Endodermal cell (in vitro differentiated cells): ENCODE measurements at regions not wholly inside any gene's neighbourhood (a gene's known extent, or its start where the extent isn't known, plus 50 kb on each side); places are given as distances from the start of the nearest gene placed in this dataset.

Source experiments
- DNase-seq: peaks from one replicate; pipeline ENCODE4 v3.0.0-alpha.2; 2017
- H3K27ac ChIP-seq: 2 replicates; pipeline ENCODE4 v1.5.1; 2013; ENCODE audit warnings: mild to moderate bottlenecking, low read depth, low read length, moderate library complexity
- H3K27me3 ChIP-seq: 2 replicates; pipeline ENCODE4 v1.6.1; 2013; ENCODE audit warnings: mild to moderate bottlenecking, low read length, moderate library complexity; ENCODE audit not compliant: insufficient read depth, control insufficient read depth, poor library complexity, severe bottlenecking
- H3K36me3 ChIP-seq: 2 replicates; pipeline ENCODE4 v1.7.0; 2013; ENCODE audit warnings: mild to moderate bottlenecking, low read length, moderate library complexity; ENCODE audit not compliant: control insufficient read depth, insufficient read depth
- H3K4me1 ChIP-seq: one replicate; pipeline ENCODE4 v1.7.0; 2013; ENCODE audit warnings: low read length; ENCODE audit not compliant: control insufficient read depth, insufficient read depth
- H3K4me3 ChIP-seq: 2 replicates; pipeline ENCODE4 v1.5.1; 2013; ENCODE audit warnings: mild to moderate bottlenecking, low read length, moderate library complexity
- H3K9ac ChIP-seq: 2 replicates; pipeline ENCODE4 v1.6.1; 2013; ENCODE audit warnings: mild to moderate bottlenecking, low read length, moderate library complexity; ENCODE audit not compliant: poor library complexity, severe bottlenecking; ENCODE audit errors: extremely low read depth
- H3K9me3 ChIP-seq: 2 replicates; pipeline ENCODE4 v1.6.1; 2013; ENCODE audit warnings: mild to moderate bottlenecking, low read length, moderate library complexity; ENCODE audit not compliant: control insufficient read depth
- H3K27ac Mint-ChIP-seq: 2 replicates; pipeline ENCODE4 v1.8.0; 2020; ENCODE audit warnings: mixed read lengths
- H3K27me3 Mint-ChIP-seq: 2 replicates; pipeline ENCODE4 v1.8.0; 2021; ENCODE audit warnings: mild to moderate bottlenecking, mixed read lengths; ENCODE audit not compliant: insufficient read depth
- H3K36me3 Mint-ChIP-seq: 2 replicates; pipeline ENCODE4 v1.8.0; 2020; ENCODE audit warnings: low read depth, mixed read lengths
- H3K4me1 Mint-ChIP-seq: 2 replicates; pipeline ENCODE4 v1.8.0; 2020; ENCODE audit warnings: mixed read lengths
- H3K4me3 Mint-ChIP-seq: 2 replicates; pipeline ENCODE4 v1.8.0; 2020; ENCODE audit warnings: mild to moderate bottlenecking, moderate library complexity, mixed read lengths
- H3K9me3 Mint-ChIP-seq: 2 replicates; pipeline ENCODE4 v1.8.0; 2020; ENCODE audit warnings: mild to moderate bottlenecking, mixed read lengths
- CTCF ChIP-seq: fragments of 200-600 bp; sonication (generic); conservative IDR thresholded peaks from 2 replicates; pipeline ENCODE4 v1.5.0; 2021; ENCODE audit warnings: antibody characterized with exemption, mild to moderate bottlenecking
- WGBS, 2 experiments: methylation state at CpG; one replicate each; pipeline versions ENCODE4 v1.1.5 to v1.1.7; 2013; ENCODE audit warnings: missing lambda C conversion rate in 2 of 2, mixed read lengths in 1 of 2; ENCODE audit not compliant: insufficient coverage in 1 of 2, insufficient read length in 1 of 2; 5-methylcytosine and 5-hydroxymethylcytosine counted together

GRCh38 chr4:131411393-131411792 is 1737.7 kb upstream of the PCDH10 start:
- 92 to 100% methylated on average over 1 of the region's 1 CpG for WGBS, 2 experiments
- no peaks in the 10 kb centered on the region for H3K27me3 Mint-ChIP-seq
- Histone ChIP-seq H3K36me3 (no peaks in the 10 kb centered on the region), H3K27ac (no peak overlapping the region), H3K9me3 (peaks cover 17% of the 10 kb centered on the region), H3K4me1 (no peaks in the 10 kb centered on the region), H3K9ac (no peak overlapping the region), H3K27me3 (no peaks in the 10 kb centered on the region), H3K4me3 (no peak overlapping the region)
- H3K9me3 Mint-ChIP-seq = peaks cover 11% of the 10 kb centered on the region
- no peaks in the 10 kb centered on the region for H3K4me1 Mint-ChIP-seq
- H3K27ac Mint-ChIP-seq = no peak overlapping the region
- no peak overlapping the region for H3K4me3 Mint-ChIP-seq
- DNase-seq = no peak
- no peak for TF ChIP-seq CTCF
- no peaks in the 10 kb centered on the region for H3K36me3 Mint-ChIP-seq

- Histone ChIP-seq H3K9me3 (no peaks in the 10 kb centered on the region), H3K36me3 (no peaks in the 10 kb centered on the region), H3K9ac (no peak overlapping the region), H3K27me3 (no peaks in the 10 kb centered on the region), H3K4me1 (no peaks in the 10 kb centered on the region), H3K4me3 (no peak overlapping the region), H3K27ac (no peak overlapping the region)
- Mint-ChIP-seq H3K4me3 (no peak overlapping the region), H3K27me3 (no peaks in the 10 kb centered on the region), H3K9me3 (peaks cover 19% of the 10 kb centered on the region), H3K4me1 (no peaks in the 10 kb centered on the region), H3K27ac (no peak overlapping the region), H3K36me3 (no peaks in the 10 kb centered on the region)
- TF ChIP-seq CTCF = no peak
- 67 to 84% methylated on average over 1 to 3 of the region's 3 CpGs for WGBS, 2 experiments
- no peak for DNase-seq
Observed at GRCh38 chr4:131419147-131419546, 1729.9 kb upstream of the PCDH10 start.

GRCh38 chr4:131426023-131426758 is 1722.9 kb upstream of the PCDH10 start:
- 87 to 92% methylated on average over 2 to 3 of the region's 3 CpGs for WGBS, 2 experiments
- Histone ChIP-seq H3K9me3 (no peaks in the 10 kb centered on the region), H3K27ac (no peak overlapping the region), H3K4me3 (no peak overlapping the region), H3K36me3 (no peaks in the 10 kb centered on the region), H3K4me1 (no peaks in the 10 kb centered on the region), H3K9ac (no peak overlapping the region), H3K27me3 (no peaks in the 10 kb centered on the region)
- Mint-ChIP-seq H3K27me3 (no peaks in the 10 kb centered on the region), H3K27ac (no peak overlapping the region), H3K4me1 (no peaks in the 10 kb centered on the region), H3K36me3 (no peaks in the 10 kb centered on the region), H3K4me3 (no peak overlapping the region), H3K9me3 (peaks cover 16% of the 10 kb centered on the region)
- no peak for TF ChIP-seq CTCF
- DNase-seq = no peak
